ENCODE measurements at regions not wholly inside any gene's neighbourhood (a gene's known extent, or its start where the extent isn't known, plus 50 kb on each side); places are given as distances from the start of the nearest gene placed in this dataset.

DNA sequence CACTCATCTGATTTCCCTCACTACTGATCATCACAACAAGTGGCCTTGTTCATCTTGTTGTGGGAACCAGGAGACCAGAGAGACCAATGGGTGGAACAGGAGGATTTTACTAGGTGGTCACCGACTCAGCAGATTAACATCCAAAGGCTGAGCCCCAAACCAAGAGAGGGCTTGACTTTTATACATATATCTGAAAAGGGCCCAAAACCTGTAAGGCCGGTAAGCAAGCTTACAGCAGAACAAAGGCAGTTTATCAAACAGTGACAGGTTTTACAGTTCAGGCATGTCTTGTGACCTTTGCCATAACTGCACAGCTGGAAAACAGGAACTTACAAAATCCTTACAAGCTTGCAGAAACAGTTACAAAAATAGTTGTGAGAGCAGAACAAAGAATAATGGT is 195.9 kb downstream of the OR13H1 start:
- H3K4me3 ChIP-seq (ENCODE audit: control insufficient read depth, low read depth, low read length), result no peak overlapping the region
- TF ChIP-seq, protein P1, sequence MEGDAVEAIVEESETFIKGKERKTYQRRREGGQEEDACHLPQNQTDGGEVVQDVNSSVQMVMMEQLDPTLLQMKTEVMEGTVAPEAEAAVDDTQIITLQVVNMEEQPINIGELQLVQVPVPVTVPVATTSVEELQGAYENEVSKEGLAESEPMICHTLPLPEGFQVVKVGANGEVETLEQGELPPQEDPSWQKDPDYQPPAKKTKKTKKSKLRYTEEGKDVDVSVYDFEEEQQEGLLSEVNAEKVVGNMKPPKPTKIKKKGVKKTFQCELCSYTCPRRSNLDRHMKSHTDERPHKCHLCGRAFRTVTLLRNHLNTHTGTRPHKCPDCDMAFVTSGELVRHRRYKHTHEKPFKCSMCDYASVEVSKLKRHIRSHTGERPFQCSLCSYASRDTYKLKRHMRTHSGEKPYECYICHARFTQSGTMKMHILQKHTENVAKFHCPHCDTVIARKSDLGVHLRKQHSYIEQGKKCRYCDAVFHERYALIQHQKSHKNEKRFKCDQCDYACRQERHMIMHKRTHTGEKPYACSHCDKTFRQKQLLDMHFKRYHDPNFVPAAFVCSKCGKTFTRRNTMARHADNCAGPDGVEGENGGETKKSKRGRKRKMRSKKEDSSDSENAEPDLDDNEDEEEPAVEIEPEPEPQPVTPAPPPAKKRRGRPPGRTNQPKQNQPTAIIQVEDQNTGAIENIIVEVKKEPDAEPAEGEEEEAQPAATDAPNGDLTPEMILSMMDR (conservative IDR thresholded peaks at IDR 0.05; ENCODE audit: control insufficient read depth, insufficient read depth, low read depth, low read length), result no peak
- no peak for DNase-seq (ENCODE audit: low read depth)

GRCh38 chrX:131741103-131741581 is 197.3 kb downstream of the OR13H1 start:
- DNase-seq (ENCODE audit: low read depth), result peak; percentile 77
- TF ChIP-seq, protein P1 (conservative IDR thresholded peaks at IDR 0.05; ENCODE audit: control insufficient read depth, insufficient read depth, low read depth, low read length), result peak; percentile 16
- H3K4me3 ChIP-seq (ENCODE audit: control insufficient read depth, low read depth, low read length), result peak overlapping the region; percentile 41

DNA sequence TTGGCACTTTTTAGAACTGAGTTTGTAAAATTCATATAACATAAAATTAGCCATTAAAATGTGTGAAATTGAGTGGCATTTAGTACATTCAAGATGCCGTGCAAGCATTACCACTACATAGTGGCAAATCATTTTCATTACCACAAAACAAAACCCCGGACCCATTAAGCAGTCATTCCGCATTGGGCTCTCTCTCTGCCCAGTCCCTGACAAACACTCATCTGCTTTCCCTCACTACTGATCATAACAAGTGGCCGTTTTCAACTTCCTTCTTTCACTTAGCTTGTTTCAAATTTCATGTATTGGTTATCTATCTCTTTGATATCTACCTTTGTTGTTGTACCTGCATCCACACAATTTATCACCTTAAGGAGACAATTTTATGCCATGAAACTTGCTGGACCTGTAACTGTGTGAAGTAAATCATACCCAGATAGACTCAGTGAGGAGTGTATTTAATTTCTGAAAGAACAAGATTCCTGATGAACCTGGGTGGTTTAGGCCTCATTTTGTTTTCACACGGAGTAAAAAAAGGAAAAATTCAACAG is 202.1 kb downstream of the OR13H1 start:
- TF ChIP-seq, protein P1 (conservative IDR thresholded peaks at IDR 0.05; ENCODE audit: control insufficient read depth, insufficient read depth, low read depth, low read length), result no peak
- no peak for DNase-seq (ENCODE audit: low read depth)
- no peak overlapping the region for H3K4me3 ChIP-seq (ENCODE audit: control insufficient read depth, low read depth, low read length)

DNA sequence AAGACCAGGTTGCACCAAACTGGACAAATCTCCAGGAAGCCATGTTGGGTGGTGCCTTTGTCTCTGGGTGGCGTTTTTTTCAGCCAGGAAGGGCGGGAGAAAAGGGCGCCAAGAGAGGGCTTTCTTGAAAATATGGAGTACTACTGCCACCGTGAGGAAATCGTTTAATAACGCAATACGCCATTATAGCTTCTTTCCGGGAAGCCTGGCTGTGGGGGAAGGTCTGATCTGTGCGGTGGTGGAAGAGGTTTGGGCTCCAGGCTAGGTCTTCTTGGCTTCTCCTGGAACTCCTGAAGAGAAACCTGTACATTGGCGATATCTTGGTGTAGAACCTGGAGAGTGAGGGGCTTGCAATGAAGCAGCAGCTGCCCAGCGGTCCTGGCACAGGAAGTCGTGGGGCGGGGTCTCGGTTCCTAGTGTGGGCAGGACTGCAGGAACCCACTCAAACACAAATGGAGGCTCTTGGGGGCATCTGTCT is 202.7 kb downstream of the OR13H1 start:
- H3K4me3 ChIP-seq (ENCODE audit: control insufficient read depth, low read depth, low read length), result peak overlapping the region; percentile 64
- TF ChIP-seq, protein P1 (conservative IDR thresholded peaks at IDR 0.05; ENCODE audit: control insufficient read depth, insufficient read depth, low read depth, low read length), result peak; percentile 40
- DNase-seq (ENCODE audit: low read depth), result peak; percentile 85

GRCh38 chrX:131747173-131747572 is 203.3 kb downstream of the OR13H1 start:
- H3K4me3 ChIP-seq (ENCODE audit: control insufficient read depth, low read depth, low read length), result peak overlapping the region; percentile 64
- DNase-seq (ENCODE audit: low read depth), result peak; percentile 88
- TF ChIP-seq, protein P1 (conservative IDR thresholded peaks at IDR 0.05; ENCODE audit: control insufficient read depth, insufficient read depth, low read depth, low read length), result peak; percentile 45

- peak overlapping the region; percentile 51 for H3K4me3 ChIP-seq (ENCODE audit: control insufficient read depth, low read depth, low read length)
- TF ChIP-seq, protein P1 (conservative IDR thresholded peaks at IDR 0.05; ENCODE audit: control insufficient read depth, insufficient read depth, low read depth, low read length), result peak; percentile 34
- DNase-seq (ENCODE audit: low read depth), result peak; percentile 89
Observed at GRCh38 chrX:131752493-131753198, 208.8 kb downstream of the OR13H1 start.

All from fibroblast of mammary gland (primary cell).